ENCODE measurements at regions not wholly inside any gene's neighbourhood (a gene's known extent, or its start where the extent isn't known, plus 50 kb on each side); places are given as distances from the start of the nearest gene placed in this dataset.
"Not testable (repeated sequence)": the region's sequence is repeated elsewhere in the genome, so short reads cannot be mapped to it uniquely, and the experiment has no call there.

GRCh38 chr3:26245236-26245635 lies 377.3 kb upstream of the LRRC3B start:
- POLR2A ChIA-PET, result no interaction called here
- CTCF ChIA-PET, result no interaction called here

DNA sequence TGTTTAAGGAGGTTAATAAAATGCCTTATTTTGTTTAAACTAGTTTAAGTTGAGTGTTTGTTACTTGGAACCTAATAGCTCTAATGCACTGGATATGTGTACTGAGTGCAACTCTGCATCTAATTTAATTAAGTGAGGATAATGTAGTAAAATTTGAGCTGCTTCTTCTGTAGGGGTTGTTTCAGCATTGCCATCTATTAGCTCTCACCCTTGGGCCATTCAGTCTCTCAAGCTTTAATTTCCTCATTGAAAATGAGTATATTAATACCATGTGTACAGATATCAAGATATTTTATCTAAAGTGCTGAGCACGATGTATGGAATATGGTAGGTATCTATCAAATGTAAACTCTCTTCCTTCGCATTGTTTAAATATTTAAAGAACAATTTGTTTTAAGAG lies 375.7 kb upstream of the LRRC3B start:
- ChIA-PET CTCF (no interaction called here), POLR2A (no interaction called here)

DNA sequence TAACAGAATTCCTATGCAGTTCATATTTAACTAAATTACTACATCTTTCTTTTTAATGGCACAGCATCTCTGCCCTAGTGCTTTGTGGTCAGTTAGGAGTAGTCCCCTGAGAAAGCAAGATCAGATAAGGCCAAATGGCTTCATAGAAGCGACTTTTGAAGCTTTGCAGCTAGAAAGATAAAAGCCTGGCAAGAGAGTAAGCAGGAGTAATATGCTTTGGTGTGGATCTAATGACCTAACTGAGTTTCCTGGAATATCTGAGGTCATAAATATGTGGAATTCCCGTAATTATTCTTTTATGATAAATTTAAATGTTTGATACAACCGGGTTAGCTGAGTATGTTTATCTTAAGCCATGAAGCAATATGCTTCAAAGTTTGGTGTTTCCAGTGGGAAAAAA lies 374.9 kb upstream of the LRRC3B start:
- POLR2A ChIA-PET, result no interaction called here
- CTCF ChIA-PET, result no interaction called here

DNA sequence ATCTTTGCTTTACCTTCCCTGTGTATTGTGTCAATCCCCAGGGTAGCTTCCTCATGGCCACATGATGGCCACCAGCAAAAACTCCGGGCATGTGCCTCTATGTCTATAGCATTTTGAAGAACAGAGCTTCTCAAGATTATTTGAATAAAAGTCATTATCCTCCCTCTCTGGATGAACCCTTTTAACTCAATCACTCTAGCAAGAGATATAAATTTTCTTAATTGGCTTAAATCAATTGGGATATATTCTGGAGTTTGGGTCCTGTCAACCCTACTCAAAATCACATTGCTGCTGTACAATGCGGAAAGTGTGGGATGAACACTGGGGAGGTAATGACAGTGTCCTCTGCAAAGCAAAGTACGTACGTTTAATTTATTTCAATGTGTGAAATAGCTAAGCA lies 370.6 kb upstream of the LRRC3B start:
- POLR2A ChIA-PET, result no interaction called here
- CTCF ChIA-PET, result no interaction called here

DNA sequence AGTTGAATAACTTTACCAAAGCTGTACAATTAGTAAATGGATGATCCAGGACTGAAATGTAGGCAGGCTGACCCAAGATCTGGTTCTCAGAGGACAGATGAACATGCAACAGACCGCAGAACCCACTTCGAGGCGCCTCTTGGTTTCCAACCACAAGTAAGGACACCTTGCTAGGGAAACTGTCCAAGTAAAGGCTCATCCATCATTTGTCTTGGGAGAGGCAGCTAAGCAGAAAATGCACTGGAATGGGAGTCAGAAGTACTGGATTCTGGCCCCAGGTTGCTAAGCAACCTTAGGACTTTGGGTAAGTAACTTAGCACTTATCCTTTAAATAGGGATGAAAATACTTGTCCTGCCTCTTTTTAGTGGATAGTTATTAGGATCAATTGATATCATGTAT lies 366.3 kb upstream of the LRRC3B start:
- ChIA-PET CTCF (no interaction called here), POLR2A (no interaction called here)

- ChIA-PET POLR2A (no interaction called here), CTCF (no interaction called here)
Observed at GRCh38 chr3:26259176-26259575, 363.4 kb upstream of the LRRC3B start.

GRCh38 chr3:26260139-26260538 lies 362.4 kb upstream of the LRRC3B start:
- POLR2A ChIA-PET, result no interaction called here
- CTCF ChIA-PET, result no interaction called here

DNA sequence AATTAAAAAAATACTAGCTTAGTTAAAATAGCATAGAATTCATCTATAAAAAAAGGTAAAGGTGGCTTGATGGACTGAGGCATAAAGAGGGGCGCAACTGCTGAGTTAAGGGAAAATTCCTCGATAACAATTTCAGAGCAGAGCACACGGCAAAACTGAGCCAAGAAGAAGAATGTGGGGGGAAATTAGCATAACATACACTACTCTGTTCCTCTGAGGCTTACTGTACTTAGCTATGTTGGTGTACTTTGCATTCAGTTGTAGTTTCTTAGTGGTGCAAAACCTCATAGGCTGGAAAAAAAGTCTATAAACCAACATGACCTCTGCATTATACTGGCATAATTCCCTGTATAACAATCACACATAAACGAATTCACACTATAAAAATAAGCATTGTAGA lies 357.9 kb upstream of the LRRC3B start:
- CTCF ChIA-PET, result no interaction called here

DNA sequence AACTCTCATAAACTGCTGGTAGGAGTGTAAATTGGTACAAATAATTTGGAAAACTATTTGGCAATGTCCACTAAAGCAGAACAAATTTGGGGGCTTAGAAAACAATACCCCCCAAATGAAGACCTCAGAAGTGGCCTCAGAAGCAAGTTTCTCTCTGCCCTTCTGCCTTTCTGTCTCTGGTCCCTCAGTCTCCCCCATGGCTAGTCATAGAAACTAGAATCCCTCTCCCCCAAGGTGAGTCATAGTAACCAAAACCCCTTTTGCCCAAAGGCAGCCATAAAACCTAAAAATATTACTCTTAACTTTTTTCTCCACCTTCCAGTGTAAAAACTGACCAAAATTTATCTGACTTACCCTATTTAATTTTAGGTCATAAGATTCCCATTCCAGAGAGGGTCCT lies 350.7 kb upstream of the LRRC3B start:
- CTCF ChIA-PET, result no interaction called here
- POLR2A ChIA-PET, result no interaction called here

More for the DNA sequence above, 357.9 kb upstream of the LRRC3B start:
- POLR2A ChIA-PET, result no interaction called here

- CTCF ChIA-PET, result no interaction called here
- POLR2A ChIA-PET, result no interaction called here
Observed at GRCh38 chr3:26273196-26273595, 349.4 kb upstream of the LRRC3B start.

- ChIA-PET POLR2A (no interaction called here), CTCF (no interaction called here)
Observed at GRCh38 chr3:26279091-26279490, 343.5 kb upstream of the LRRC3B start.

DNA sequence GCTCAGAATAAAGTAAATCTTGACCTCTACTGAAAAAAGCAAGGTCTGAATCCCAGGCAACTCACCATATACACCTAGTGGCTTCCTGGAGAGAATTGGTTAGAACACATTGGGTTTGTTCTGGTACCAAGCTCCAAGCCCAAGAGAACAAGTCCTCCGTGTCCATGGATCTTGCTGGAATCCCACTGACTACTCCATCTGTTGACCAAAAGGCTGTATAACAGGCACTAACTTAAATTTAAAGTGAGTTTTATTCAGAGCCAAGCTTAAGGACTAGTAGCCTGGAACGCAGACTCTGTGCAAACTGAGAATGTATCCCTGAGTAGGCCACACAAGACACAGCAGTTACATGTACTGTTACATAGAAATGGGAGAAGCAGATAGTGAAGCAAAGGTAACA lies 342.1 kb upstream of the LRRC3B start:
- CTCF ChIA-PET, result no interaction called here
- POLR2A ChIA-PET, result no interaction called here

DNA sequence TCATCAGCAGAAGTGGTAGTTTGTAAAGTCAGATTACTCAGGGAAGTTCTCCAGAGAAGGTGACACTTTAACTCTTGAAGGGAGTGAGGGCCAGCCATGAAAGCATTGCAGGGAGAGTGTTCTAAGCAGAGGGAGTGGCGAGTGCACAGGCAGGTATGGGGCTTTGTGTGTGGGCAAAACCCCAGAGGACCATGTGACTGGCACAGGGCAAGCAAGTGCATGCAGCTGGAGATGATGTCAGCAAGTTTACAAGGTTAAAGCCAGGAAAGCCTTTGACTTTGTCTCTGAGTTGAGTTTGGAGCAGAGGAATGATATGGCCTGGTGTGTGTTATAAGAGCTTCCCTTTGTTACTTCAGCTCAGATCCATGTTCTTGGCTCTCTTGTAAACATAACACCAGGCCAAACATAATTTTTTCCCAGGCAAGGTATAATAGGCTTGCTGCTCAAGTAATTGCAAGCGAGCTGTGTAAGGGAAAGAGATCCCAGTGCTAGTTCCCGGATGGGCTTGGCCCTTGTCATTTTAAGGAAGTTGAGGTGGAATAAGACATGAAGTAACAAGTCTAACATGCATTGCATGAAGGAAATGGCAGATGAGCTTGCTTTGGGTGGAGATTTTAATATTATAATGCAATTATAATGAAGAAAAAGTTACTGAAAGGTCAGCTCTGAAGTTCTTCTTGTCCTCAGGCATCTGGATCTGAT lies 341.1 kb upstream of the LRRC3B start:
- POLR2A ChIA-PET, result no interaction called here
- CTCF ChIA-PET, result no interaction called here

GRCh38 chr3:26284503-26284902 lies 338.1 kb upstream of the LRRC3B start:
- POLR2A ChIA-PET, CTCF ChIA-PET: not testable (repeated sequence)

DNA sequence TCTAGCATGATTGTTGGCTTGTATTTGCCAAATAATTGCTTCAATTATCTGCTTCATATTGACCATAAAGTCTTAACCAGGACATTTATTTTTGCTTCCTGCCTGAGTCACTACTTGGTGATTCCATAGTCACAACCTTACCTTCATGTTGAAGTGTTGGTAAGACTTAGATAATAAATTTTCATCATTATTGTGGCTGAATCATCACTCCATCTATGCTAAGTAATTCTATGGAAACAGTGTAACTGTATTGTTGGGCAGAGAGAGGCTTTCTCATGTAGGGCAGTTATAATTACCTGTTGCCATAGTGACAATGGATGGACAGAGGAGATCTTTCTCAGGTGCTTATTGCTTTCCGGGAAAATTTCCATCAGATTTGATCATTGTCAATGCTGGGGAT lies 330.7 kb upstream of the LRRC3B start:
- POLR2A ChIA-PET, result no interaction called here
- CTCF ChIA-PET, result no interaction called here

GRCh38 chr3:26292780-26293179 lies 329.8 kb upstream of the LRRC3B start:
- CTCF ChIA-PET, result no interaction called here
- POLR2A ChIA-PET, result no interaction called here

DNA sequence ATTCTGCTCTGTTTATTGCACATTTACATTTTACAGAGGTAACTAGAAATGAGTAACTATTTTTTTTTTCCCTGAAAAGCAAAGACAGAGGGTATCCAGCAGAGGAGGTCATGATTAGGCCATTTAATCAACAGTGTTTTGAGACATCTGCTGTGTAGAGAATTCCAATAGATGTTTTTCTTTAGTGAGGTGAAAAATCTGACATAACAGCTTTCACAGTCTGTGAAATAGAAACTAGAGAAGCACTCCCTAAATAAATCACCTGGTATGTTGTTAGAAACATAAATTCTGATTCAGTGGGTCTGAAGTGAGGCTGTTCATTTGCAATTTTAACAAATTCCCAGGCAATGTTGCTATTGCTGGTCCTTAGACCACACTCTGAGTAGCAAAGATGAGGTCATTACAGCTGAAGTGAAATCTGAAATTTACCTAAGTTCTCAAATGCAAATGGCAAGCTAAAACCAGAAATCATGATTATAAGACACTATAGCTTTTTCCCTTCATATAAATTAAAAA lies 329.2 kb upstream of the LRRC3B start:
- ChIA-PET POLR2A (no interaction called here), CTCF (no interaction called here)

DNA sequence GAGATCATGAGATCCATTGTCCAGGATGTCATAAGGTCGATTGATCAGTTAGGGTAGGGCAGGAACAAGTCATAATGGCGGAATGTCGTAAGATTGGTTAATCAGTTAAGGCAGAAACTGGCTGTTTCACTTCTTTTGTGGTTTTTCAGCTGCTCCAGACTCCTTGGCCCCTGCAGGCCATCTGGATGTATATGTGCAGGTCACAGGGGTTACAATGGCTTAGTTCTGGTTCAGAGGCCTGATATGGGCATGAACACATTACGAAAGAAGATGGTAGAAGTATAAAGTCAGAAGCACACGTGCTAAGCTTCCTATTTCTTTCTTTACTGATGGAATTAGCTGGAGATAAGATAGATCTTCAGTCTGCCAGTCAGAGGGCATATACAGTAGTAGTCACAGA lies 315.4 kb upstream of the LRRC3B start:
- POLR2A ChIA-PET, result no interaction called here
- CTCF ChIA-PET, result no interaction called here

GRCh38 chr3:26307787-26308186 lies 314.8 kb upstream of the LRRC3B start:
- ChIA-PET POLR2A (no interaction called here), CTCF (no interaction called here)

DNA sequence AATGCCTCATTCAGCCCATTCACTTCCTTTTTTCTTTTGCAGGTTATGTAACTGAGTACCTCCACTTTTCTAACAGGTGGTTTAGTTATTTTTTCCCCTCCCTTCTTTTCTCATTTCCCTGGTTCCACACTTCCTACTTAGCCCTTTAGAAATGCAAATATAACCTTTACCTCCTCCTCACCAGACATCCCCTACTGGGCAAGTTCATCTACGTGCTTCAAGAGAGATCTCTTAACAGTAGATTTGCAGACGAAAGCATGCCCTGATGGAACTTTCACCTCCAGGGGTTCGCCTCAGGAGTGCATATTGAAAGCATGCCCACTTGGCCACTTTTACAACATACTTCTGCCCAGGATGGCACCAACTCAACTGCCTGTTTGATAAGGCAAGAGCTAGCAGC lies 314.1 kb upstream of the LRRC3B start:
- ChIA-PET CTCF (no interaction called here), POLR2A (no interaction called here)

GRCh38 chr3:26309536-26309935 lies 313.0 kb upstream of the LRRC3B start:
- POLR2A ChIA-PET, CTCF ChIA-PET: not testable (repeated sequence)

- ChIA-PET POLR2A (no interaction called here), CTCF (no interaction called here)
Observed at GRCh38 chr3:26312816-26313215, 309.8 kb upstream of the LRRC3B start.

- ChIA-PET CTCF (no interaction called here), POLR2A (no interaction called here)
Observed at GRCh38 chr3:26316472-26316871, 306.1 kb upstream of the LRRC3B start.

All from activated CD8-positive, alpha-beta memory T cell treated with anti-CD3 and anti-CD28 coated beads for 36 hours (primary cell).